Neural cell (in vitro differentiated cells): ENCODE measurements at regions not wholly inside any gene's neighbourhood (a gene's known extent, or its start where the extent isn't known, plus 50 kb on each side); places are given as distances from the start of the nearest gene placed in this dataset.

Experiments used
- EP300 ChIP-seq: fragments of 450-650 bp; conservative IDR thresholded peaks from 2 replicates; pipeline ENCODE4 v1.6.1; 2014; ENCODE audit warnings: antibody characterized with exemption, mild to moderate bottlenecking, moderate library complexity; ENCODE audit not compliant: poor library complexity, severe bottlenecking
- EZH2 ChIP-seq: fragments of 200-600, 300-800 bp; shearing (Covaris generic), sonication (generic); IDR thresholded peaks from 2 replicates; pipeline ENCODE4 v1.6.1; 2014; ENCODE audit warnings: antibody characterized with exemption, low read length, borderline replicate concordance, mild to moderate bottlenecking; ENCODE audit not compliant: insufficient read depth, poor library complexity, severe bottlenecking
- MXI1 ChIP-seq: fragments of 450-650 bp; conservative IDR thresholded peaks from 2 replicates; pipeline ENCODE4 v1.6.1; 2014; ENCODE audit warnings: antibody characterized with exemption, mild to moderate bottlenecking; ENCODE audit not compliant: poor library complexity, severe bottlenecking
- POLR2AphosphoS5 ChIP-seq: IDR thresholded peaks from 2 replicates; pipeline ENCODE4 v1.6.1; 2012
- SMC3 ChIP-seq: fragments of 450-650 bp; conservative IDR thresholded peaks from 2 replicates; pipeline ENCODE4 v1.6.1; 2014; ENCODE audit warnings: antibody characterized with exemption, mild to moderate bottlenecking, moderate library complexity; ENCODE audit not compliant: poor library complexity
- TF ChIP-seq, protein P1 (sequence below): fragments of 450-650 bp; IDR thresholded peaks from 2 replicates; pipeline ENCODE4 v1.5.1; 2014; ENCODE audit warnings: antibody characterized with exemption, mild to moderate bottlenecking, moderate library complexity; ENCODE audit not compliant: poor library complexity, severe bottlenecking

DNA sequence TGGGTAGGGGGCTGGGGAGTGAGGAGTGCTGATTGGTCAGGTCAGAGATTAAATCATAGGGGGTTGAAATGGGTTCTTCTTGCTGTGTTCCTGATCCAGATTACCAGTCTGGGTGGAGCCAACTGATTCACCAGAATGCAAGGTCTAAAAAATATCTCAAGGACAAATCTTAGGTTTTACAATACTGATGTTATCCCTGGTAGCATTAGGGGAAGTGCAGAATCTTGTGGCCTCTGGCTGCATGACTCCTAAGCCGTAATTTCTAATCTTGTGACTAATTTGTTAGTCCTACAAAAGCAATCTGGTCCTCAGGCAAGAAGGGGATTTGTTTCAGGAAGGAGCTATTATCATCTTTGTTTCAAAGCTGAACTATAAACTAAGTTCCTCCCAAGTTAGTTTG, 289.2 kb upstream of the KYNU start:
- TF ChIP-seq, protein P1, sequence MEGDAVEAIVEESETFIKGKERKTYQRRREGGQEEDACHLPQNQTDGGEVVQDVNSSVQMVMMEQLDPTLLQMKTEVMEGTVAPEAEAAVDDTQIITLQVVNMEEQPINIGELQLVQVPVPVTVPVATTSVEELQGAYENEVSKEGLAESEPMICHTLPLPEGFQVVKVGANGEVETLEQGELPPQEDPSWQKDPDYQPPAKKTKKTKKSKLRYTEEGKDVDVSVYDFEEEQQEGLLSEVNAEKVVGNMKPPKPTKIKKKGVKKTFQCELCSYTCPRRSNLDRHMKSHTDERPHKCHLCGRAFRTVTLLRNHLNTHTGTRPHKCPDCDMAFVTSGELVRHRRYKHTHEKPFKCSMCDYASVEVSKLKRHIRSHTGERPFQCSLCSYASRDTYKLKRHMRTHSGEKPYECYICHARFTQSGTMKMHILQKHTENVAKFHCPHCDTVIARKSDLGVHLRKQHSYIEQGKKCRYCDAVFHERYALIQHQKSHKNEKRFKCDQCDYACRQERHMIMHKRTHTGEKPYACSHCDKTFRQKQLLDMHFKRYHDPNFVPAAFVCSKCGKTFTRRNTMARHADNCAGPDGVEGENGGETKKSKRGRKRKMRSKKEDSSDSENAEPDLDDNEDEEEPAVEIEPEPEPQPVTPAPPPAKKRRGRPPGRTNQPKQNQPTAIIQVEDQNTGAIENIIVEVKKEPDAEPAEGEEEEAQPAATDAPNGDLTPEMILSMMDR, result no peak
- TF ChIP-seq POLR2AphosphoS5, result no peak
- TF ChIP-seq SMC3, result no peak
- no peak for TF ChIP-seq EP300
- TF ChIP-seq EZH2, result no peak
- TF ChIP-seq MXI1, result no peak
